Activated T-helper 1 cell treated with anti-CD3 and anti-CD28 coated beads, Interleukin-12 subunit alpha, Interleukin-12 subunit beta, Interleukin-2, Interleukin-4 antibody, amounts not matched to agents 30 ng/mL and 10 ng/mL and 1 ng/mL, durations not matched to agents 14 hours and 24 hours and 36 hours (primary cell): ENCODE measurements at regions not wholly inside any gene's neighbourhood (a gene's known extent, or its start where the extent isn't known, plus 50 kb on each side); places are given as distances from the start of the nearest gene placed in this dataset.

Source experiments
- DNase-seq: peaks from one replicate; pipeline ENCODE4 v3.0.0; 2021; ENCODE audit warnings: low spot score
- H3K27ac Mint-ChIP-seq: one replicate; pipeline ENCODE4 v1.8.0; 2021; ENCODE audit warnings: mild to moderate bottlenecking, mixed read lengths
- H3K27me3 Mint-ChIP-seq: one replicate; pipeline ENCODE4 v1.8.0; 2022; ENCODE audit warnings: mild to moderate bottlenecking, moderate library complexity, mixed read lengths; ENCODE audit not compliant: insufficient read depth
- H3K36me3 Mint-ChIP-seq: one replicate; pipeline ENCODE4 v1.8.0; 2021; ENCODE audit warnings: low read depth, mixed read lengths
- H3K4me1 Mint-ChIP-seq: one replicate; pipeline ENCODE4 v1.8.0; 2021; ENCODE audit warnings: low read depth, mixed read lengths
- H3K4me3 Mint-ChIP-seq: one replicate; pipeline ENCODE4 v1.8.0; 2021; ENCODE audit warnings: mild to moderate bottlenecking, moderate library complexity, mixed read lengths
- H3K9me3 Mint-ChIP-seq: one replicate; pipeline ENCODE4 v1.8.0; 2021; ENCODE audit warnings: mixed read lengths
- intact Hi-C: fragments of 100-400 bp; cut with micrococcal nuclease; formaldehyde crosslinking; loops from one replicate; pipeline ENCODE4 v1.15.1; 2024

GRCh38 chr4:187780070-187780469, 215.5 kb upstream of the ZFP42 start:
- Mint-ChIP-seq H3K4me1 (no peaks in the 10 kb centered on the region), H3K9me3 (peaks cover 8% of the 10 kb centered on the region), H3K27me3 (no peaks in the 10 kb centered on the region), H3K4me3 (no peak overlapping the region), H3K36me3 (no peaks in the 10 kb centered on the region), H3K27ac (no peak overlapping the region)
- intact Hi-C loops: no loop called here
- DNase-seq: no peak

- no peak for DNase-seq
- Mint-ChIP-seq H3K27me3 (no peaks in the 10 kb centered on the region), H3K4me1 (no peaks in the 10 kb centered on the region), H3K36me3 (no peaks in the 10 kb centered on the region), H3K27ac (no peak overlapping the region), H3K4me3 (no peak overlapping the region), H3K9me3 (peaks cover 12% of the 10 kb centered on the region)
- intact Hi-C loops: no loop called here
Observed at GRCh38 chr4:187782286-187782824, 213.2 kb upstream of the ZFP42 start.

DNA sequence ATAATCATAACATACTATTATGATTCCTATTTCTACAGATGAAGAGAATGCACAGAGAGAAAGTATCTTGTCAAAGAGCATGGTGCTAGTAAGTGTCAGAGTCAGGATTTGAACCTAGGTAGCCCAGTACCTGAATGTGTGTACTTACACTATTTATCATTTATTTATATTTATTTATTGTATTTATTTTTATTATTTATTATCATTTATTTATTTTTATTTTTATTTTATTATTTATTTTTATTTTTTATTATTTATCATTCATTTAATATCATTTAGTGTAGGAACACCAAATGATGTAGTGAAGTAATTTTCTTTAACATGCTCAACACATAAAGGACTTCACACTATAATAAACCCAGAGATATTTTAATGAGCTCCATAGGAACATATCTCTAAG, 209.4 kb upstream of the ZFP42 start:
- Mint-ChIP-seq H3K36me3 (no peaks in the 10 kb centered on the region), H3K27me3 (no peaks in the 10 kb centered on the region), H3K4me1 (no peaks in the 10 kb centered on the region), H3K4me3 (no peak overlapping the region), H3K9me3 (peaks cover 9% of the 10 kb centered on the region), H3K27ac (no peak overlapping the region)
- intact Hi-C loops: no loop called here
- no peak for DNase-seq

DNA sequence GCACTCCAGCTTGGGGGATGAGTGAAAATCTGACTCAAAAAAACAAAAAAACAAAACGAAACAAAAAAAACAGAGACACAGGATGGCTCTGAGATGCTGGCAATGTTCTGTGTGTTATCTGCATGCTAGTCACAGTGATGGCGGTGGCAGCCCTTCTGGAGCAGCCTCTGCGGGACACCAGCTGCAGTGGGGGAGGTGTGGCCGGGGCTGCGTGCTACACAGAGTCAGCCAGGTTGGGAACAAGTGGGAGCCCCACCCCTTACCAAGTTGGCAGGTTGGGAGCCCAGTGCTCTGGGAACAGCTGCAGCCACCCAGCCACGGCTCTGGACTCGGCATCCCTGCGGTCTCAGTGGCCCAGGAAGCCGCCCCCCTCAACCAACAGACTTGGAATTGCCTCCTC, 206.5 kb upstream of the ZFP42 start:
- intact Hi-C loops: no loop called here
- DNase-seq: no peak
- H3K9me3 Mint-ChIP-seq: peaks cover 4% of the 10 kb centered on the region
- H3K27ac Mint-ChIP-seq: no peak overlapping the region
- H3K4me1 Mint-ChIP-seq: no peaks in the 10 kb centered on the region
- no peaks in the 10 kb centered on the region for H3K27me3 Mint-ChIP-seq
- no peak overlapping the region for H3K4me3 Mint-ChIP-seq
- H3K36me3 Mint-ChIP-seq: no peaks in the 10 kb centered on the region

- no peaks in the 10 kb centered on the region for H3K27me3 Mint-ChIP-seq
- DNase-seq: no peak
- no peak overlapping the region for H3K4me3 Mint-ChIP-seq
- intact Hi-C loops: no loop called here
- H3K9me3 Mint-ChIP-seq: peaks cover 13% of the 10 kb centered on the region
- no peaks in the 10 kb centered on the region for H3K36me3 Mint-ChIP-seq
- H3K27ac Mint-ChIP-seq: no peak overlapping the region
- H3K4me1 Mint-ChIP-seq: no peaks in the 10 kb centered on the region
Observed at GRCh38 chr4:187795737-187796136, 199.8 kb upstream of the ZFP42 start.

GRCh38 chr4:187798385-187798784, 197.2 kb upstream of the ZFP42 start:
- Mint-ChIP-seq H3K36me3 (no peaks in the 10 kb centered on the region), H3K27ac (no peak overlapping the region), H3K4me3 (no peak overlapping the region), H3K9me3 (peaks cover 20% of the 10 kb centered on the region), H3K4me1 (no peaks in the 10 kb centered on the region), H3K27me3 (no peaks in the 10 kb centered on the region)
- DNase-seq: no peak
- intact Hi-C loops: no loop called here

GRCh38 chr4:187799735-187800134, 195.8 kb upstream of the ZFP42 start:
- H3K36me3 Mint-ChIP-seq: no peaks in the 10 kb centered on the region
- H3K9me3 Mint-ChIP-seq: peaks cover 20% of the 10 kb centered on the region
- intact Hi-C loops: no loop called here
- no peak overlapping the region for H3K27ac Mint-ChIP-seq
- no peaks in the 10 kb centered on the region for H3K27me3 Mint-ChIP-seq
- no peak for DNase-seq
- no peak overlapping the region for H3K4me3 Mint-ChIP-seq
- H3K4me1 Mint-ChIP-seq: no peaks in the 10 kb centered on the region

GRCh38 chr4:187811591-187811990, 184.0 kb upstream of the ZFP42 start:
- Mint-ChIP-seq H3K36me3 (no peaks in the 10 kb centered on the region), H3K27me3 (no peaks in the 10 kb centered on the region), H3K4me1 (no peaks in the 10 kb centered on the region), H3K9me3 (peaks cover 22% of the 10 kb centered on the region), H3K27ac (no peak overlapping the region), H3K4me3 (no peak overlapping the region)
- intact Hi-C loops: no loop called here
- DNase-seq: no peak

DNA sequence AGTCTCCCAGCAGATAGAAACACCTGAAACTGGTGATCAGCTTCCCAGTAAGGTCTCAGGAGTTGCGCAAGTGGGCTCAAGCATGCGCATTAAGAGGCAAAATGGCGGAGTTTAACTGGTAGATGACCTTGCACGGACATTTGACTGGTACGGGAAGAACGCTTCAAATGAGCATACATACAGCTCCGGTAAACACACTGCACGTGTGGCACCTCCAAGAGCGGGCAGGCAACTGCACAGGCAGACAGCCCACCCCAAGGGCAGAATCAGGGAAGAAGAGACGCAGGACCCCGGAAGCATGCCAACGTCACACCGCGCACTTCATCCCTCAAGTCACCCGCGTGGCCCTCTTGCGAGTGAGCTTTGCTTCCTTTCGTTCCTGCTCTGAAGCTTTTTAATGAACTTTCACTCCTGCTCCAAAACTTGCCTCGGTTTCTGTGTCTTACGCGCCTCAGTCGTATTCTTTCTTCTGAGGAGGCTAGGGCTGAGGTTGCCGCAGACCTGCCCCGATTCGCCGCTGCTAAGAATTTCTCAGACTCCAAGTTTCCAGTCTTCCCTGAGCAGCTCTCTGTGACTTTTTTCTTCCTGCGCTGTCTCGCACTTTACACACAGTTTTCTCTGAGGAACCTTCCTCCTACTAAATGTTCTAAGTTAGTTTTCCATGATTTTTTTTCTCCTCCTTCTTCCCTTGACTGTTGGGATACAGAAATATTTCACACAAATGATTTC, 180.7 kb upstream of the ZFP42 start:
- peaks cover 15% of the 10 kb centered on the region for H3K9me3 Mint-ChIP-seq
- no peak for DNase-seq
- intact Hi-C loops: no loop called here
- no peaks in the 10 kb centered on the region for H3K36me3 Mint-ChIP-seq
- peak overlapping the region; percentile 40 for H3K27ac Mint-ChIP-seq
- H3K4me3 Mint-ChIP-seq: peak overlapping the region; percentile 56
- H3K4me1 Mint-ChIP-seq: no peaks in the 10 kb centered on the region
- no peaks in the 10 kb centered on the region for H3K27me3 Mint-ChIP-seq

- Mint-ChIP-seq H3K36me3 (no peaks in the 10 kb centered on the region), H3K27me3 (no peaks in the 10 kb centered on the region), H3K9me3 (peaks cover 16% of the 10 kb centered on the region), H3K27ac (no peak overlapping the region), H3K4me1 (no peaks in the 10 kb centered on the region), H3K4me3 (no peak overlapping the region)
- no peak for DNase-seq
- intact Hi-C loops: no loop called here
Observed at GRCh38 chr4:187826725-187827124, 168.8 kb upstream of the ZFP42 start.

DNA sequence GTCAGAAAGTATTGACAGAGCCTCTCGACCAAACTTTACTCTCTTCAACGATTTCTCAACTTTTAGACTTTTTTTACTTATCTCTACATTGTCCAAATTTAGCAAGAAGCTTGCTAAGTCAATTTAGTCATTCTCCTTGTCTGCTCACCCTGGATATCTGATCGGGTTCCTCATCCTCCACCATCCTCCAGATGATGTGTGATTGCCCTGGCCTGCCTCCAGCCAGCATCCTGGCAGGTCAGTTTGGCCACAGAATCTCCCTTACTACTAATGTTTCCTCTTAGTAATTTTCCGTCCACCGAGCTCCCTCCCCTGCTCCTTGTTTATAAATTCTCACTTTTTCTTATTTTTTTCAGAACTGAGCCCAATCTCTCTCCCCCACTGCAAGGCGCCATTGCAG, 167.9 kb upstream of the ZFP42 start:
- no peak overlapping the region for H3K4me3 Mint-ChIP-seq
- no peaks in the 10 kb centered on the region for H3K27me3 Mint-ChIP-seq
- H3K27ac Mint-ChIP-seq: no peak overlapping the region
- no peaks in the 10 kb centered on the region for H3K36me3 Mint-ChIP-seq
- intact Hi-C loops: no loop called here
- peaks cover 14% of the 10 kb centered on the region for H3K9me3 Mint-ChIP-seq
- no peaks in the 10 kb centered on the region for H3K4me1 Mint-ChIP-seq
- no peak for DNase-seq

DNA sequence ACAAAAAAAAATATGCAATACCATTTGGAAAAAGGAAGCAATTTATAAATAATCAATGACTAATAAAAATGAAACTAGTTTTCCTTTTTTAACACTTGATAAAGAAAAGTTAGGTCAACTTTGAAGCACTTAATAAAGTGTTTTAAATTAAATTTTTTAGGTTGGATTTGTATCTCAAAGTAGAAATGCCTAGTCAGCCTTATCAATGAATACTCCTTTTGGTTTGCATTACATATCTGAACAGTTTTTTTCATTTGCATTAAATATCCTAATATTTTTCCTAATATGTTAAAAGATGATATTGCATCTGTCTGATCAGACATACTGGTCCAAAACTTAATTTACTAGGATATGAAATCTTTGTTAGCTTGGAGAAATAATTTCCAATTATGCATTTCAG, 155.8 kb upstream of the ZFP42 start:
- H3K4me3 Mint-ChIP-seq: no peak overlapping the region
- H3K27me3 Mint-ChIP-seq: no peaks in the 10 kb centered on the region
- intact Hi-C loops: no loop called here
- no peaks in the 10 kb centered on the region for H3K36me3 Mint-ChIP-seq
- H3K27ac Mint-ChIP-seq: no peak overlapping the region
- DNase-seq: no peak
- H3K4me1 Mint-ChIP-seq: no peaks in the 10 kb centered on the region
- H3K9me3 Mint-ChIP-seq: peaks cover 15% of the 10 kb centered on the region

GRCh38 chr4:187840814-187841213, 154.8 kb upstream of the ZFP42 start:
- Mint-ChIP-seq H3K27me3 (no peaks in the 10 kb centered on the region), H3K4me3 (no peak overlapping the region), H3K9me3 (peaks cover 15% of the 10 kb centered on the region), H3K4me1 (no peaks in the 10 kb centered on the region), H3K36me3 (no peaks in the 10 kb centered on the region), H3K27ac (no peak overlapping the region)
- intact Hi-C loops: no loop called here
- no peak for DNase-seq
